Kidney epithelial cell (primary cell): ENCODE measurements at regions not wholly inside any gene's neighbourhood (a gene's known extent, or its start where the extent isn't known, plus 50 kb on each side); places are given as distances from the start of the nearest gene placed in this dataset.
"Not testable (repeated sequence)": the region's sequence is repeated elsewhere in the genome, so short reads cannot be mapped to it uniquely, and the experiment has no call there.

Source experiments
- DNase-seq: peaks from one replicate; pipeline ENCODE4 v3.0.0-alpha.2; 2010; ENCODE audit warnings: low read depth
- H3K27me3 ChIP-seq: 2 replicates; pipeline ENCODE4 v1.6.0; 2011; ENCODE audit warnings: low read length; ENCODE audit not compliant: control insufficient read depth, insufficient read depth
- H3K36me3 ChIP-seq: 2 replicates; pipeline ENCODE4 v1.5.1; 2011; ENCODE audit warnings: low read length; ENCODE audit not compliant: control insufficient read depth, insufficient read depth
- H3K4me3 ChIP-seq: 2 replicates; pipeline ENCODE4 v1.5.1; 2011; ENCODE audit warnings: low read depth, mild to moderate bottlenecking, control low read depth, low read length
- CTCF ChIP-seq: IDR thresholded peaks from 2 replicates; pipeline ENCODE4 v1.5.1; 2011; ENCODE audit warnings: mild to moderate bottlenecking, moderate library complexity, low read length, control low read depth, inconsistent platforms; ENCODE audit not compliant: insufficient read depth, poor library complexity, severe bottlenecking

- no peaks in the 10 kb centered on the region for H3K36me3 ChIP-seq
- TF ChIP-seq CTCF, result no peak
- no peaks in the 10 kb centered on the region for H3K27me3 ChIP-seq
- no peak overlapping the region for H3K4me3 ChIP-seq
- no peak for DNase-seq
Measured at GRCh38 chr2:184452907-184453306, 145.4 kb upstream of the ZNF804A start.

- H3K27me3 ChIP-seq, result no peaks in the 10 kb centered on the region
- H3K36me3 ChIP-seq, result no peaks in the 10 kb centered on the region
- no peak overlapping the region for H3K4me3 ChIP-seq
- DNase-seq, result no peak
- TF ChIP-seq CTCF, result no peak
Measured at GRCh38 chr2:184455624-184456023, 142.7 kb upstream of the ZNF804A start.

GRCh38 chr2:184456693-184457092 is 141.6 kb upstream of the ZNF804A start:
- H3K27me3 ChIP-seq, H3K36me3 ChIP-seq, DNase-seq, H3K4me3 ChIP-seq: not testable (repeated sequence)

GRCh38 chr2:184463102-184463865 is 135.0 kb upstream of the ZNF804A start:
- no peak for DNase-seq

GRCh38 chr2:184463866-184464248 is 134.5 kb upstream of the ZNF804A start:
- no peaks in the 10 kb centered on the region for H3K27me3 ChIP-seq
- no peak for TF ChIP-seq CTCF
- H3K4me3 ChIP-seq, result no peak overlapping the region
- no peaks in the 10 kb centered on the region for H3K36me3 ChIP-seq
- no peak for DNase-seq

More at GRCh38 chr2:184463102-184463865, 135.0 kb upstream of the ZNF804A start:
- no peaks in the 10 kb centered on the region for H3K27me3 ChIP-seq
- TF ChIP-seq CTCF, result no peak
- H3K36me3 ChIP-seq, result no peaks in the 10 kb centered on the region
- H3K4me3 ChIP-seq, result no peak overlapping the region

- no peaks in the 10 kb centered on the region for H3K36me3 ChIP-seq
- no peaks in the 10 kb centered on the region for H3K27me3 ChIP-seq
- no peak for DNase-seq
- H3K4me3 ChIP-seq, result no peak overlapping the region
- no peak for TF ChIP-seq CTCF
Measured at GRCh38 chr2:184468826-184469225, 129.5 kb upstream of the ZNF804A start.
